H1 (cell line): ENCODE measurements at regions not wholly inside any gene's neighbourhood (a gene's known extent, or its start where the extent isn't known, plus 50 kb on each side); places are given as distances from the start of the nearest gene placed in this dataset.

ENCODE experiments used
- CTCF ChIA-PET: fragments of 300-600 bp; sonication (Branson Sonifier 250); formaldehyde crosslinking; loops from one replicate; lab custom pipeline; 2021; ENCODE audit not compliant: partially characterized antibody; lab: Charles Lee
- POLR2A ChIA-PET: fragments of 300-600 bp; sonication (Branson Sonifier 250); formaldehyde crosslinking; loops from one replicate; lab custom pipeline; 2021; ENCODE audit warnings: inconsistent platforms; ENCODE audit not compliant: partially characterized antibody; lab: Charles Lee
- DNase-seq, 2 experiments: peaks; one replicate each; pipeline versions ENCODE4 v3.0.0 to v3.0.0-alpha.2; 2010 to 2022; ENCODE audit warnings: low spot score in 2 of 2, low read depth in 1 of 2, mixed read lengths in 1 of 2
- FAIRE-seq: peaks from 2 replicates; lab custom pipeline; 2011; peaks lifted over from hg19 to GRCh38; lab: Jason Lieb, UNC
- H2AFZ ChIP-seq: 2 replicates; pipeline ENCODE4 v1.8.1; 2012; ENCODE audit warnings: low read length, inconsistent platforms
- H2AK5ac ChIP-seq: 2 replicates; pipeline ENCODE4 v1.6.1; 2013; ENCODE audit warnings: low read depth, low read length
- H2BK120ac ChIP-seq: replicated peaks from 2 replicates; pipeline ENCODE3; 2013; ENCODE audit warnings: low read depth, low read length, inconsistent platforms
- H2BK12ac ChIP-seq: 2 replicates; pipeline ENCODE4 v1.6.1; 2013; ENCODE audit warnings: low read depth, low read length
- H2BK15ac ChIP-seq: 2 replicates; pipeline ENCODE4 v1.6.1; 2013; ENCODE audit warnings: low read length
- H2BK20ac ChIP-seq: 2 replicates; pipeline ENCODE4 v1.6.1; 2013; ENCODE audit warnings: low read length
- H2BK5ac ChIP-seq: 2 replicates; pipeline ENCODE4 v1.6.1; 2013; ENCODE audit warnings: low read depth, low read length
- H3K14ac ChIP-seq: 2 replicates; pipeline ENCODE4 v1.6.1; 2013; ENCODE audit warnings: inconsistent platforms; ENCODE audit not compliant: insufficient read length
- H3K18ac ChIP-seq: 2 replicates; pipeline ENCODE4 v1.6.1; 2013; ENCODE audit warnings: low read length; ENCODE audit errors: extremely low read depth
- H3K23ac ChIP-seq: 2 replicates; pipeline ENCODE4 v1.6.1; 2013; ENCODE audit warnings: inconsistent platforms; ENCODE audit not compliant: insufficient read length
- H3K23me2 ChIP-seq: 2 replicates; pipeline ENCODE4 v1.6.1; 2013; ENCODE audit warnings: low read depth, low read length
- H3K27ac ChIP-seq: 2 replicates; pipeline ENCODE4 v1.6.1; 2011; ENCODE audit warnings: low read depth, low read length, inconsistent platforms
- H3K27me3 ChIP-seq, 4 experiments: replicated peaks in 1 of 4; 1 replicate in 1 of 4; 2 replicates in 3 of 4; pipeline versions ENCODE4 v1.6.1 to v1.8.1; 2011 to 2013; ENCODE audit warnings: low read length in 3 of 4, mild to moderate bottlenecking in 3 of 4, inconsistent platforms in 2 of 4, mixed read lengths in 2 of 4, moderate library complexity in 1 of 4; ENCODE audit not compliant: control insufficient read depth in 3 of 4, insufficient read depth in 3 of 4; ENCODE audit errors: extremely low read depth in 1 of 4
- H3K36me3 ChIP-seq, 4 experiments: 2 replicates each; pipeline versions ENCODE4 v1.6.1 to v1.8.1; 2011 to 2013; ENCODE audit warnings: mild to moderate bottlenecking in 4 of 4, low read length in 3 of 4, moderate library complexity in 2 of 4, control low read depth in 1 of 4, inconsistent platforms in 1 of 4; ENCODE audit not compliant: insufficient read depth in 4 of 4, control insufficient read depth in 2 of 4
- H3K4ac ChIP-seq: replicated peaks from 2 replicates; pipeline ENCODE3; 2013; ENCODE audit warnings: low read length, low read depth, mixed read lengths, inconsistent platforms; ENCODE audit not compliant: insufficient read length
- H3K4me1 ChIP-seq, 4 experiments: replicated peaks in 1 of 4; 1 replicate in 1 of 4; 2 replicates in 3 of 4; pipeline versions ENCODE4 v1.6.1 to v1.8.1; 2011 to 2013; ENCODE audit warnings: low read length in 3 of 4, inconsistent platforms in 2 of 4, mixed read lengths in 1 of 4; ENCODE audit not compliant: insufficient read depth in 4 of 4, control insufficient read depth in 3 of 4
- H3K4me2 ChIP-seq, 2 experiments: 2 replicates each; pipeline versions ENCODE4 v1.6.1 to v1.8.1; 2011 to 2013; ENCODE audit warnings: low read depth in 2 of 2, low read length in 2 of 2, control low read depth in 1 of 2, inconsistent platforms in 1 of 2, mild to moderate bottlenecking in 1 of 2; ENCODE audit not compliant: insufficient read depth in 1 of 2
- H3K4me3 ChIP-seq, 4 experiments: fragments of 200-600, 300-600 bp in 1 of 4; sonication (generic), shearing (Covaris generic), sonication (Bioruptor Twin) in 1 of 4; 2 replicates each; pipeline versions ENCODE4 v1.5.1 to v1.8.1; 2011 to 2016; ENCODE audit warnings: low read length in 4 of 4, low read depth in 3 of 4, control low read depth in 2 of 4, inconsistent platforms in 2 of 4, mild to moderate bottlenecking in 2 of 4, mixed read lengths in 1 of 4, moderate library complexity in 1 of 4; ENCODE audit not compliant: insufficient read depth in 2 of 4; ENCODE audit errors: extremely low read depth in 1 of 4
- H3K56ac ChIP-seq: replicated peaks from 2 replicates; pipeline ENCODE3; 2013; ENCODE audit warnings: low read depth, mild to moderate bottlenecking, mixed read lengths, low read length, inconsistent platforms; ENCODE audit not compliant: insufficient read length
- H3K79me1 ChIP-seq: 2 replicates; pipeline ENCODE4 v1.6.1; 2013; ENCODE audit warnings: low read depth, low read length, control low read depth
- H3K79me2 ChIP-seq, 2 experiments: 2 replicates each; pipeline versions ENCODE4 v1.6.1 to v1.8.1; 2012 to 2013; ENCODE audit warnings: low read length in 2 of 2, mild to moderate bottlenecking in 2 of 2, inconsistent platforms in 1 of 2; ENCODE audit not compliant: insufficient read depth in 2 of 2, control insufficient read depth in 1 of 2
- H3K9ac ChIP-seq, 4 experiments: replicated peaks in 1 of 4; 1 replicate in 1 of 4; 2 replicates in 3 of 4; pipeline versions ENCODE4 v1.6.1 to v1.8.1; 2011 to 2013; ENCODE audit warnings: low read depth in 3 of 4, low read length in 3 of 4, control low read depth in 2 of 4, mild to moderate bottlenecking in 2 of 4, moderate library complexity in 2 of 4, inconsistent platforms in 1 of 4; ENCODE audit errors: extremely low read depth in 1 of 4
- H3K9me3 ChIP-seq, 2 experiments: 2 replicates each; pipeline versions ENCODE4 v1.6.1 to v1.8.1; 2012 to 2013; ENCODE audit warnings: mild to moderate bottlenecking in 2 of 2, moderate library complexity in 2 of 2, control low read depth in 1 of 2, inconsistent platforms in 1 of 2, low read depth in 1 of 2, low read length in 1 of 2, mixed read lengths in 1 of 2; ENCODE audit not compliant: insufficient read depth in 2 of 2
- H4K20me1 ChIP-seq, 2 experiments: replicated peaks in 1 of 2; 2 replicates each; pipeline versions ENCODE3 to v1.8.1; 2011 to 2013; ENCODE audit warnings: inconsistent platforms in 2 of 2, low read length in 2 of 2, mild to moderate bottlenecking in 1 of 2; ENCODE audit not compliant: insufficient read depth in 2 of 2, control insufficient read depth in 1 of 2
- H4K5ac ChIP-seq: 2 replicates; pipeline ENCODE4 v1.6.1; 2013; ENCODE audit warnings: low read length, low read depth, mixed read lengths, inconsistent platforms; ENCODE audit not compliant: insufficient read length
- H4K8ac ChIP-seq: 2 replicates; pipeline ENCODE4 v1.8.0; 2013; ENCODE audit warnings: mild to moderate bottlenecking, moderate library complexity, low read length, inconsistent platforms; ENCODE audit not compliant: insufficient read depth; ENCODE audit errors: extremely low read depth
- H4K91ac ChIP-seq: replicated peaks from 2 replicates; pipeline ENCODE3; 2013; ENCODE audit warnings: low read length, mixed read lengths, inconsistent platforms; ENCODE audit not compliant: insufficient read length
- BACH1 ChIP-seq: IDR thresholded peaks from 2 replicates; pipeline ENCODE4 v1.6.1; 2012; ENCODE audit warnings: low read length, improper control_type of control experiment
- BRCA1 ChIP-seq: IDR thresholded peaks from 2 replicates; pipeline ENCODE4 v1.6.1; 2012; ENCODE audit warnings: low read depth, low read length, improper control_type of control experiment
- CBX5 ChIP-seq: fragments of 300-800, 300-1000 bp; sonication (generic); IDR thresholded peaks from 2 replicates; pipeline ENCODE4 v1.7.1; 2016; ENCODE audit warnings: antibody characterized with exemption, low read length, low read depth
- CTBP2 ChIP-seq: IDR thresholded peaks from 2 replicates; pipeline ENCODE4 v1.7.0; 2011; ENCODE audit warnings: borderline replicate concordance, mild to moderate bottlenecking, moderate library complexity, mixed read lengths, low read length; ENCODE audit not compliant: insufficient read depth, insufficient read length
- RAD21 ChIP-seq, 2 experiments: IDR thresholded peaks in 1 of 2; conservative IDR thresholded peaks in 1 of 2; 2 replicates each; pipeline ENCODE4 v1.6.1; 2011; ENCODE audit warnings: low read depth in 2 of 2, low read length in 2 of 2, improper control_type of control experiment in 1 of 2, inconsistent platforms in 1 of 2, mild to moderate bottlenecking in 1 of 2, moderate library complexity in 1 of 2
- SAP30 ChIP-seq: fragments of 300-600 bp; sonication (generic); IDR thresholded peaks from 2 replicates; pipeline ENCODE4 v1.7.1; 2012; ENCODE audit warnings: low read length, moderate library complexity, mild to moderate bottlenecking, inconsistent platforms; ENCODE audit not compliant: insufficient read depth, insufficient replicate concordance
- SIN3A ChIP-seq, 2 experiments: IDR thresholded peaks in 1 of 2; conservative IDR thresholded peaks in 1 of 2; 2 replicates each; pipeline ENCODE4 v1.6.1; 2011 to 2012; ENCODE audit warnings: low read length in 2 of 2, improper control_type of control experiment in 1 of 2, low read depth in 1 of 2, mild to moderate bottlenecking in 1 of 2
- SRF ChIP-seq: IDR thresholded peaks from 2 replicates; pipeline ENCODE4 v1.6.1; 2011; ENCODE audit warnings: mild to moderate bottlenecking, low read depth, low read length, moderate library complexity

DNA sequence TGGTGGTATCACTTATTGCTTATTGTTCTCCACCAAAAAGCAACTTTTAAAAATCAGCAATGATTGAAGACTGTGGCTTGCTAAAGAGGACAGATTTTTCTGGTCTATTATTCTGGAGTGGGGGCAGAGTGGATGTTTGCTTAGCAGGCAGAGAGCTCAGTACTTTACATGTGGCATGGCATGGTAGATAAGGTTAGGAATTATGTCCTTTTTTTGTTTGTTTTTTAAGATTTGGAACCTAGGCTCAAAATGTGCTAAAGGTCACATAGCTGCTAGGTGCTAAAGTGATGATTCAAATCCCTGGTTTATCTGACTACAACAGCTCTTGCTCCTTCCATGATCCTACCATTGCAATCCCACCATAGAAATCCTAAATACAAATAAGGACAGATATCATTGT, 331.0 kb upstream of the ADAMTS9 start:
- H3K27ac ChIP-seq, result no peak overlapping the region
- H3K56ac ChIP-seq, result no peak overlapping the region
- H2AFZ ChIP-seq, result no peak overlapping the region
- H3K14ac ChIP-seq, result no peak overlapping the region
- no peaks in the 10 kb centered on the region for H3K23me2 ChIP-seq
- no peak overlapping the region for H4K5ac ChIP-seq
- no peak overlapping the region for H2BK20ac ChIP-seq
- H4K20me1 ChIP-seq, result no peaks in the 10 kb centered on the region
- H4K8ac ChIP-seq, result no peak overlapping the region
- TF ChIP-seq SAP30 (no peak), SIN3A (conservative IDR thresholded peaks at IDR 0.05 in 1 of 2, IDR thresholded peaks at IDR 0.05 in 1 of 2; ENCODE audit: low read depth in 1 of 2, low read length in 2 of 2) (no peak), BRCA1 (no peak), RAD21 (IDR thresholded peaks at IDR 0.05 in 1 of 2, conservative IDR thresholded peaks at IDR 0.05 in 1 of 2; ENCODE audit: low read depth in 2 of 2, low read length in 2 of 2) (no peak), BACH1 (no peak), SRF (no peak), CBX5 (no peak), CTBP2 (no peak)
- POLR2A ChIA-PET, result no interaction called here
- DNase-seq (no peak), FAIRE-seq (no peak)
- no peak overlapping the region for H3K9ac ChIP-seq
- H2AK5ac ChIP-seq, result no peak overlapping the region
- CTCF ChIA-PET, result interaction anchor here (0.8 to 1.9 kb wide), 5 partner anchors 11 to 488 kb away, joined by 3 to 5 read pairs (median 3); no protein-coding TSS in a partner anchor
- no peak overlapping the region for H3K4ac ChIP-seq
- H3K23ac ChIP-seq, result no peak overlapping the region
- no peak overlapping the region for H2BK120ac ChIP-seq
- H4K91ac ChIP-seq, result no peak overlapping the region
- H2BK15ac ChIP-seq, result no peak overlapping the region
- no peaks in the 10 kb centered on the region for H3K79me2 ChIP-seq
- H2BK5ac ChIP-seq, result no peak overlapping the region
- H3K36me3 ChIP-seq, result no peaks in the 10 kb centered on the region
- no peak overlapping the region for H3K4me2 ChIP-seq
- no peaks in the 10 kb centered on the region for H3K4me1 ChIP-seq
- no peak overlapping the region for H2BK12ac ChIP-seq
- H3K9me3 ChIP-seq, result no peaks in the 10 kb centered on the region
- H3K27me3 ChIP-seq, result no peaks in the 10 kb centered on the region
- H3K18ac ChIP-seq, result no peak overlapping the region
- H3K4me3 ChIP-seq, result no peak overlapping the region
- no peaks in the 10 kb centered on the region for H3K79me1 ChIP-seq
